ENCODE measurements at regions not wholly inside any gene's neighbourhood (a gene's known extent, or its start where the extent isn't known, plus 50 kb on each side); places are given as distances from the start of the nearest gene placed in this dataset.

DNA sequence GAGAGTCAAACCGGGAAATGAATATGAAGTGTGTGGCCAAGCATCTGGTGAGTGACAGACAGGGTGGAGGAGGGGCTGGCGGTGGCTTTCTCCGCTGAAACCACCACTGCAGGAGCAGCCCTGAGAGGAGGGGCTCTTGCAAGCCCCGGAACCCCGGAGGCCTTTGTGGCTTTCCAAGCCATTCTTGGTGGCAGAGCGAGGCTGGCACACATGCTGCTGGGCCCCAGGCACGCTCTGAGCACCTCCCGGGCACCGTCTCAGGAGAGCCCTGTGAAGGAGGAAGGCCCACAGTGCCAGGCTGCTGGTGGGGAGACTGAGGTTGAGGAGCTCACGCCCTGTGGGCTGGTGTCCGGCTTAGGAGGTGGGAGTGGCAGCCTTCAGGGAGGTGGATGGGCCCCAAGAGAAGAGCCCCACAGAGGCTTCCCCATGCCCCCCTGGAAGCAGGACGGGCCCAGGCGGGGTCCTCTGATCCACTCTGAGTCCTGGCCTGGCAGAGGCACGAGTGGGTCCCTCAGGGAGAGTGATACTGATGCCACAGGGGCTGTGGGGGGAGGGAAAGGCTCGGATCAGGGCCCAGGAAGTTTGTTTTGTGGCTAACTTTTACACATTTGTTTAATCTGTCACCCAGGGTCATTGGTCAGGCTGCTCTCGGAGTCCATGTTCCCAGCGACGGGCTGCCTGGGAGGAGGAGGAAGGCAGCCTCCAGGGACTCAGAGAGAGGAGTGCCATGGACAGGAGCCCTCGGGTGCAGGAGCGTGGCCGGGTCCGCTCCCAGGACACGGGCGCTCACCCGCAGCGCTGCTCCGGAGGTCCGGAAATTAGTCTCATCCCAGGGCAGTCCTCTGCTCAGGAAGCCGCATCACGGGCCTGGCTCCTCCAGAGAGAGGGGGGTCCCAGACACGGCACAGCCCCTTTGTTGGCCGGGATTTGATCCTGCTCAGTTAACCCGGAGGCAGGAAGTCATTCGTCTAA lies 170.7 kb downstream of the ERMARD start:
- TF ChIP-seq, protein P1, sequence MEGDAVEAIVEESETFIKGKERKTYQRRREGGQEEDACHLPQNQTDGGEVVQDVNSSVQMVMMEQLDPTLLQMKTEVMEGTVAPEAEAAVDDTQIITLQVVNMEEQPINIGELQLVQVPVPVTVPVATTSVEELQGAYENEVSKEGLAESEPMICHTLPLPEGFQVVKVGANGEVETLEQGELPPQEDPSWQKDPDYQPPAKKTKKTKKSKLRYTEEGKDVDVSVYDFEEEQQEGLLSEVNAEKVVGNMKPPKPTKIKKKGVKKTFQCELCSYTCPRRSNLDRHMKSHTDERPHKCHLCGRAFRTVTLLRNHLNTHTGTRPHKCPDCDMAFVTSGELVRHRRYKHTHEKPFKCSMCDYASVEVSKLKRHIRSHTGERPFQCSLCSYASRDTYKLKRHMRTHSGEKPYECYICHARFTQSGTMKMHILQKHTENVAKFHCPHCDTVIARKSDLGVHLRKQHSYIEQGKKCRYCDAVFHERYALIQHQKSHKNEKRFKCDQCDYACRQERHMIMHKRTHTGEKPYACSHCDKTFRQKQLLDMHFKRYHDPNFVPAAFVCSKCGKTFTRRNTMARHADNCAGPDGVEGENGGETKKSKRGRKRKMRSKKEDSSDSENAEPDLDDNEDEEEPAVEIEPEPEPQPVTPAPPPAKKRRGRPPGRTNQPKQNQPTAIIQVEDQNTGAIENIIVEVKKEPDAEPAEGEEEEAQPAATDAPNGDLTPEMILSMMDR (IDR thresholded peaks at IDR 0.05; ENCODE audit: low read depth, low read length): no peak
- no peak overlapping the region for H3K4me3 ChIP-seq (ENCODE audit: low read depth, low read length)
- H3K27ac ChIP-seq (ENCODE audit: low read depth, low read length): no peak overlapping the region
- CTCF ChIA-PET: no interaction called here
- peaks cover 73% of the 10 kb centered on the region for H3K9me3 ChIP-seq (ENCODE audit: control insufficient read depth, insufficient read depth, low read length)
- POLR2A ChIA-PET: no interaction called here
- H3K27me3 ChIP-seq (ENCODE audit: control insufficient read depth, insufficient read depth, low read length): no peaks in the 10 kb centered on the region
- no peak for DNase-seq (ENCODE audit: low read depth, low spot score)

DNA sequence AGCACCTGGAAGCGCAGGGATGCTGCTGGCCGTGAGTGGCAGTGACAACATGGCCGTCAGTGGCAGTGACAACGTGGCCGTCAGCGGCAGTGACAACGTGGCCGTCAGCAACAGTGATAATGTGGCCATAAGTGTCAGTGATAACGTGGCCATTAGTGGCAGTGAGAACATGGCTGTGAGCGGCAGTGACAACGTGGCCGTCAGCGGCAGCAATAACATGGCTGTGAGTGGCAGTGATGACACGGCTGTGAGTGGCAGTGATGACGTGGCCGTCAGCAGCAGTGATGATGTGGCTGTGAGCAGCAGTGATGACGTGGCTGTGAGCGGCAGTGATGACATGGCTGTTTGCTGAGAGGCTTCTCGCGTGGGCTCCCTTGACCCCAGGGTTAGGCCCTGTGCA lies 169.8 kb downstream of the ERMARD start:
- peaks cover 73% of the 10 kb centered on the region for H3K9me3 ChIP-seq (ENCODE audit: control insufficient read depth, insufficient read depth, low read length)
- no peak overlapping the region for H3K4me3 ChIP-seq (ENCODE audit: low read depth, low read length)
- H3K27me3 ChIP-seq (ENCODE audit: control insufficient read depth, insufficient read depth, low read length): no peaks in the 10 kb centered on the region
- ChIA-PET CTCF (no interaction called here), POLR2A (no interaction called here)
- DNase-seq (ENCODE audit: low read depth, low spot score): no peak
- TF ChIP-seq, protein P1 (IDR thresholded peaks at IDR 0.05; ENCODE audit: low read depth, low read length): no peak
- H3K27ac ChIP-seq (ENCODE audit: low read depth, low read length): no peak overlapping the region

DNA sequence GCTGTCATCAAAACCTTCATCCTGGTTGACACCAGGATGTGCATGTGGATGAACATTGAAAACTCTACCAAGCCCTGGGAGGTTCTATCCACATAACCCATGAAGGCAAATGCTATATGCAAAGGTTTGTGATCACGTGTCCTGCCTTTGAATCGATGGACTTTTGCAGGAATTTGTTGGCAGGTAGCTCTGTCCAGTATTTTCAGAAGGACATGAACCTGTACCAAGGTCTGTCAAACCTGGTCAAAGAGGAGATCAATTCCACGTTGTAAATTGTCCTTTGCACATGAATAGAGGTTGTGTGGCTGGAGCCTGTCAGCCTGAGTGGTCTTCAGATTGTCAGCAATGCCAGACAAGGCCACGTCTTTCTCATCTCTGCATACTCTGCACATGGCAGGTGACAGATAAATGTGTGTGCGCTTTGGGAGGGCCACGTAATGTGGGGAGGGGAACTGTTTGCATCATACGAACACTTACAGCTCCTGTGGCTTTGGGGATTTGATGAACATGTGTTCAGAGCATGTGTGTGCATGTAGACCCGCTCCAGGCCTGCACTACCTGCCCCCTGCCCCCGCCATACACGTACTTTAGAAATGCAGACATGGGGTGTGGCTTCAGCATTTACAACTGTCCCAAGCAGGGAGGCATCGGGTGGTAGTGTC lies 169.1 kb downstream of the ERMARD start:
- no peak for DNase-seq (ENCODE audit: low read depth, low spot score)
- Histone ChIP-seq H3K27ac (ENCODE audit: low read depth, low read length) (no peak overlapping the region), H3K4me3 (ENCODE audit: low read depth, low read length) (no peak overlapping the region), H3K27me3 (ENCODE audit: control insufficient read depth, insufficient read depth, low read length) (no peaks in the 10 kb centered on the region), H3K9me3 (ENCODE audit: control insufficient read depth, insufficient read depth, low read length) (peaks cover 77% of the 10 kb centered on the region)
- TF ChIP-seq, protein P1 (IDR thresholded peaks at IDR 0.05; ENCODE audit: low read depth, low read length): no peak
- CTCF ChIA-PET: no interaction called here
- POLR2A ChIA-PET: no interaction called here

DNA sequence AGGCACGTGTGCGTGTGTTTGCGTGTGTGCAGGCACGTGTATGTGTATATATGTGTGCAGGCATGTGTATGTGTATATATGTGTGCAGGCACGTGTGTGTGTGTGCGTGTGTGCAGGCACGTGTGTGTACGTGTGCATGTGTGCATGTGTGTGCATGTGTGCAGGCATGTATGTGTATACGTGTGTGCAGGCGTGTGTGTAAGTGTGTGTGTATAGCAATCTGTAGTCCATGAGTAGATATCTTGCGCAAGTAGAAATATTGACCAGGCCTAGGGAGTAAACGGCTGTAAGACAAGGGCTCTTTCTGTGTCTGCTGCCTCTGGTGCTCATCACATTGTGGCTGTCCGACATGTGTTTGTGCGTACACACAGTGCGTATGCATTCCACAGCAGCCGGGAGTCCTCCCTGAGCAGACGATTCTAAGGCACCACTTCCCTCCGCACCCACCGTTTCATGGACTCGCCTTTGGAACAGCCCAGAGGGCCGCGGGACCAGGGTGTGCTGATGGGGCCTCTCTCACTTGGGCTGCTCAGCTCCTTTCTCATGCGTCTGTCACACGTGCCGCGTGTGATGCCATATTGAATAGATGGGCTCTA lies 167.6 kb downstream of the ERMARD start:
- ChIA-PET POLR2A (no interaction called here), CTCF (no interaction called here)
- Histone ChIP-seq H3K27ac (ENCODE audit: low read depth, low read length) (no peak overlapping the region), H3K4me3 (ENCODE audit: low read depth, low read length) (no peak overlapping the region), H3K9me3 (ENCODE audit: control insufficient read depth, insufficient read depth, low read length) (peaks cover 77% of the 10 kb centered on the region), H3K27me3 (ENCODE audit: control insufficient read depth, insufficient read depth, low read length) (no peaks in the 10 kb centered on the region)
- TF ChIP-seq, protein P1 (IDR thresholded peaks at IDR 0.05; ENCODE audit: low read depth, low read length): no peak
- DNase-seq (ENCODE audit: low read depth, low spot score): no peak
